ENCODE measurements at regions not wholly inside any gene's neighbourhood (a gene's known extent, or its start where the extent isn't known, plus 50 kb on each side); places are given as distances from the start of the nearest gene placed in this dataset.

DNA sequence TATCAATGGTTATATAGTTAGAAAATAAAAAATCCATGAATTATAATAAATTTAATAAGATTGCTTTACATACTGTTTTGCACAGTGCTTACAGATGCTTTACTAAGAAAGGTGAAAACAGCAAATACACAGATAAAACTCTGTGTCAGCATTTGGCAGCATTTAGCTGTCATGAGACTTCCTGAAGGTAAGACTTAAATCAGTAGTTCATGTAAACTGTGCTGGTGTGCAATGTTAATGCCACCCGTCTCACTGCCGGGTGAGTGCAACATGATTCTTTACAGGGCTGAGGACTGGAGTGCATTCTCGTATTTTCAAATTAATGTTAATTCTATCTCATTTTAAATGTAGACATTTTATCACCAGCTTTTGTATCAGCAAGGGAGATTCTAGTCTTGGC lies 326.2 kb upstream of the POT1 start (continued):
- TF ChIP-seq, protein P1, sequence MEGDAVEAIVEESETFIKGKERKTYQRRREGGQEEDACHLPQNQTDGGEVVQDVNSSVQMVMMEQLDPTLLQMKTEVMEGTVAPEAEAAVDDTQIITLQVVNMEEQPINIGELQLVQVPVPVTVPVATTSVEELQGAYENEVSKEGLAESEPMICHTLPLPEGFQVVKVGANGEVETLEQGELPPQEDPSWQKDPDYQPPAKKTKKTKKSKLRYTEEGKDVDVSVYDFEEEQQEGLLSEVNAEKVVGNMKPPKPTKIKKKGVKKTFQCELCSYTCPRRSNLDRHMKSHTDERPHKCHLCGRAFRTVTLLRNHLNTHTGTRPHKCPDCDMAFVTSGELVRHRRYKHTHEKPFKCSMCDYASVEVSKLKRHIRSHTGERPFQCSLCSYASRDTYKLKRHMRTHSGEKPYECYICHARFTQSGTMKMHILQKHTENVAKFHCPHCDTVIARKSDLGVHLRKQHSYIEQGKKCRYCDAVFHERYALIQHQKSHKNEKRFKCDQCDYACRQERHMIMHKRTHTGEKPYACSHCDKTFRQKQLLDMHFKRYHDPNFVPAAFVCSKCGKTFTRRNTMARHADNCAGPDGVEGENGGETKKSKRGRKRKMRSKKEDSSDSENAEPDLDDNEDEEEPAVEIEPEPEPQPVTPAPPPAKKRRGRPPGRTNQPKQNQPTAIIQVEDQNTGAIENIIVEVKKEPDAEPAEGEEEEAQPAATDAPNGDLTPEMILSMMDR (conservative IDR thresholded peaks at IDR 0.05; ENCODE audit: low read depth in 2 of 2): no peak
- no peak for TF ChIP-seq EZH2 (IDR thresholded peaks at IDR 0.05; ENCODE audit: low read depth, unreplicated experiment)

DNA sequence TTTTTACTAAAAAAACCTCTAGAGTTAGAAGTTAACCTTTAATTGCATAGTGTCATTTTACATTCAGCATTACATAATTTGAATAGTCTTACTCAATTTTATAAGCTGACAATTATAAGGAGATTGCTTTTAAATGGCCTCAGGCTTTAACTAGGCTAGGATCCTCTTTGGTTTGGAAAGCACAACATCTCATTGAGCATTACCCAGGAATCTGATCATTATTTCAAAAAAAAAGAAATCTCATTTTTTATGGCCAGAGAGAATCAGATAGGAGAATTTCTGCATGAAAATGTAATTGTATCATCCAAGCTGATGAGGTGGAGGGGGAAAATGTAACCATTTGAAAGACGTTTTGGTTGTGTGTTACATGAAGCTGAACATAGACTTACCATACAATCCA lies 324.9 kb upstream of the POT1 start:
- no peak overlapping the region for H3K27ac Mint-ChIP-seq
- Histone ChIP-seq H3K27ac (ENCODE audit: low read depth) (no peak overlapping the region), H3K4me3 (no peak overlapping the region), H3F3A (replicated peaks; ENCODE audit: low read depth) (no peaks in the 10 kb centered on the region), H4K20me1 (replicated peaks; ENCODE audit: insufficient read depth) (no peaks in the 10 kb centered on the region), H2AFZ (no peak overlapping the region), H3K4me2 (no peak overlapping the region), H3K79me2 (replicated peaks; ENCODE audit: insufficient read depth) (no peaks in the 10 kb centered on the region), H3K9me2 (ENCODE audit: insufficient read depth) (no peaks in the 10 kb centered on the region), H3K36me3 (ENCODE audit: insufficient read depth) (no peaks in the 10 kb centered on the region), H3K4me1 (ENCODE audit: insufficient read depth) (peaks cover 53% of the 10 kb centered on the region), H3K27me3 (ENCODE audit: insufficient read depth) (no peaks in the 10 kb centered on the region)
- H3K36me3 Mint-ChIP-seq (ENCODE audit: low read depth): no peaks in the 10 kb centered on the region
- H3K9me3 Mint-ChIP-seq: no peaks in the 10 kb centered on the region
- DNase-seq (ENCODE audit: low spot score) (no peak), ATAC-seq (no peak)
- no peak overlapping the region for H3K4me3 Mint-ChIP-seq
- peaks cover 1% of the 10 kb centered on the region for H3K27me3 Mint-ChIP-seq (ENCODE audit: insufficient read depth, low read depth, poor library complexity)
- peaks cover 43% of the 10 kb centered on the region for H3K4me1 Mint-ChIP-seq
- no peak for TF ChIP-seq EZH2phosphoT487 (IDR thresholded peaks at IDR 0.05; ENCODE audit: unreplicated experiment)
- no peak for TF ChIP-seq ZNF114 (CRISPR knock-in tag; IDR thresholded peaks at IDR 0.05)
- no peak for TF ChIP-seq JUNB (IDR thresholded peaks at IDR 0.05; ENCODE audit: unreplicated experiment)
- TF ChIP-seq EZH2 (IDR thresholded peaks at IDR 0.05; ENCODE audit: low read depth, unreplicated experiment): no peak
- no peak for TF ChIP-seq STAT1 (IDR thresholded peaks at IDR 0.05; ENCODE audit: unreplicated experiment)
- TF ChIP-seq ZNF331 (CRISPR knock-in tag; IDR thresholded peaks at IDR 0.05; ENCODE audit: low read depth): no peak
- TF ChIP-seq, protein P2, sequence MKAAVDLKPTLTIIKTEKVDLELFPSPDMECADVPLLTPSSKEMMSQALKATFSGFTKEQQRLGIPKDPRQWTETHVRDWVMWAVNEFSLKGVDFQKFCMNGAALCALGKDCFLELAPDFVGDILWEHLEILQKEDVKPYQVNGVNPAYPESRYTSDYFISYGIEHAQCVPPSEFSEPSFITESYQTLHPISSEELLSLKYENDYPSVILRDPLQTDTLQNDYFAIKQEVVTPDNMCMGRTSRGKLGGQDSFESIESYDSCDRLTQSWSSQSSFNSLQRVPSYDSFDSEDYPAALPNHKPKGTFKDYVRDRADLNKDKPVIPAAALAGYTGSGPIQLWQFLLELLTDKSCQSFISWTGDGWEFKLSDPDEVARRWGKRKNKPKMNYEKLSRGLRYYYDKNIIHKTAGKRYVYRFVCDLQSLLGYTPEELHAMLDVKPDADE (IDR thresholded peaks at IDR 0.05): no peak
- TF ChIP-seq CREB1 (CRISPR knock-in tag; IDR thresholded peaks at IDR 0.05; ENCODE audit: low read depth): no peak
- TF ChIP-seq, protein P3, sequence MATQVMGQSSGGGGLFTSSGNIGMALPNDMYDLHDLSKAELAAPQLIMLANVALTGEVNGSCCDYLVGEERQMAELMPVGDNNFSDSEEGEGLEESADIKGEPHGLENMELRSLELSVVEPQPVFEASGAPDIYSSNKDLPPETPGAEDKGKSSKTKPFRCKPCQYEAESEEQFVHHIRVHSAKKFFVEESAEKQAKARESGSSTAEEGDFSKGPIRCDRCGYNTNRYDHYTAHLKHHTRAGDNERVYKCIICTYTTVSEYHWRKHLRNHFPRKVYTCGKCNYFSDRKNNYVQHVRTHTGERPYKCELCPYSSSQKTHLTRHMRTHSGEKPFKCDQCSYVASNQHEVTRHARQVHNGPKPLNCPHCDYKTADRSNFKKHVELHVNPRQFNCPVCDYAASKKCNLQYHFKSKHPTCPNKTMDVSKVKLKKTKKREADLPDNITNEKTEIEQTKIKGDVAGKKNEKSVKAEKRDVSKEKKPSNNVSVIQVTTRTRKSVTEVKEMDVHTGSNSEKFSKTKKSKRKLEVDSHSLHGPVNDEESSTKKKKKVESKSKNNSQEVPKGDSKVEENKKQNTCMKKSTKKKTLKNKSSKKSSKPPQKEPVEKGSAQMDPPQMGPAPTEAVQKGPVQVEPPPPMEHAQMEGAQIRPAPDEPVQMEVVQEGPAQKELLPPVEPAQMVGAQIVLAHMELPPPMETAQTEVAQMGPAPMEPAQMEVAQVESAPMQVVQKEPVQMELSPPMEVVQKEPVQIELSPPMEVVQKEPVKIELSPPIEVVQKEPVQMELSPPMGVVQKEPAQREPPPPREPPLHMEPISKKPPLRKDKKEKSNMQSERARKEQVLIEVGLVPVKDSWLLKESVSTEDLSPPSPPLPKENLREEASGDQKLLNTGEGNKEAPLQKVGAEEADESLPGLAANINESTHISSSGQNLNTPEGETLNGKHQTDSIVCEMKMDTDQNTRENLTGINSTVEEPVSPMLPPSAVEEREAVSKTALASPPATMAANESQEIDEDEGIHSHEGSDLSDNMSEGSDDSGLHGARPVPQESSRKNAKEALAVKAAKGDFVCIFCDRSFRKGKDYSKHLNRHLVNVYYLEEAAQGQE (IDR thresholded peaks at IDR 0.05; ENCODE audit: unreplicated experiment): no peak
- no peak for TF ChIP-seq POLR2AphosphoS5 (IDR thresholded peaks at IDR 0.05; ENCODE audit: low read depth)
- TF ChIP-seq, protein P1 (conservative IDR thresholded peaks at IDR 0.05; ENCODE audit: low read depth in 2 of 2): no peak
- no peak for TF ChIP-seq NANOG (IDR thresholded peaks at IDR 0.05; ENCODE audit: borderline replicate concordance)

Data from GM23338 (cell line).